GM18499 (cell line): ENCODE measurements at regions not wholly inside any gene's neighbourhood (a gene's known extent, or its start where the extent isn't known, plus 50 kb on each side); places are given as distances from the start of the nearest gene placed in this dataset.

Source experiments
- ATAC-seq: cut with Tn5 transposase; IDR thresholded peaks from one replicate; pipeline ENCODE4 v1.9.1; 2021; ENCODE audit warnings: moderate number of reproducible peaks; ENCODE audit not compliant: insufficient read depth, unreplicated experiment

DNA sequence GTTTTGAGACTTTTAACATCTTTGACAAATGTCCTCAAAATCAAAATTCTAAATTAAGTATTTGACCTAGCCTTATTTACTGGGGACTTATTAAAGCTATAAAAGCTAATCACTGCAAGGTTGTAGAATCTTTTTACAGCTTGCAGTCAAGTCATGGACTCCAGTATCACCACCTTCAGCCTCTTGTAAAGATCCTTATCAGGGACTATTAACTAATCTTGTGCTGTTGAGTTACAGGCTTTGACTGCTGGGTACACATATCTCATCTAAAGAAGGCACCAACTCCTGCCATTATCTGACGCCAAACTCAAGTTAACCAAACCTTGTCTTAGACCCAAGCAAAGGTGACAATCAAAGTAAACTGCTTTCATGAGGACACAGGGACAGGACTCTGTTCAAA lies 621.0 kb upstream of the IGFBP3 start:
- ATAC-seq = no peak

DNA sequence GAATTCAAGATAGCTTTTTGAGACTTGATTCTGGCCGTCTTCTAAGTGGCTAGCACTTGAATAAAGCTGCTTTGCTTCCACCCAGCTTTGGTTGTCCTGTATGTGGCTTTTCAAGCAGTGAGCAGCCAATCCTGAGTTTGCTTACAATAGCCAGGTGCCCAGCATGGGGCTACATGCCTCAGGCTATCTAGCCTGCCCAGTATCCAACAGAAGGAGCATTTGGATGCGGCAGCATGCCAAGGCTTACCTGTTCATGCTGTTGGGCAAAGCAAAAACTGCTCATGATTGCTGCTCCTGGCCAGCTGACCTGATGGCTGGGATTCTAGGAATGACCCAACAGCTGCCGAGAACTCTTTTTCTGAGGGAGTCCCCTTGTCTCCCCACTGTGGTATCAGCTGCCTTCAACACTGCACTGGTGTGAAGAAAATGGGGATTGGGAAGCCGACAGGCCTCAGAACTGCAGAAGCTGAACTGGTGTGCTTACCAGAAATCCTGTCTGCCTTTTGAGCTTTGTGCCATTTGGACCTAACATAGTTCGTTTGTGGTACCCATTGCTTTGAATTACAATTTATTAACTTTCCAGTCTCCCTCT lies 618.9 kb upstream of the IGFBP3 start:
- no peak for ATAC-seq

DNA sequence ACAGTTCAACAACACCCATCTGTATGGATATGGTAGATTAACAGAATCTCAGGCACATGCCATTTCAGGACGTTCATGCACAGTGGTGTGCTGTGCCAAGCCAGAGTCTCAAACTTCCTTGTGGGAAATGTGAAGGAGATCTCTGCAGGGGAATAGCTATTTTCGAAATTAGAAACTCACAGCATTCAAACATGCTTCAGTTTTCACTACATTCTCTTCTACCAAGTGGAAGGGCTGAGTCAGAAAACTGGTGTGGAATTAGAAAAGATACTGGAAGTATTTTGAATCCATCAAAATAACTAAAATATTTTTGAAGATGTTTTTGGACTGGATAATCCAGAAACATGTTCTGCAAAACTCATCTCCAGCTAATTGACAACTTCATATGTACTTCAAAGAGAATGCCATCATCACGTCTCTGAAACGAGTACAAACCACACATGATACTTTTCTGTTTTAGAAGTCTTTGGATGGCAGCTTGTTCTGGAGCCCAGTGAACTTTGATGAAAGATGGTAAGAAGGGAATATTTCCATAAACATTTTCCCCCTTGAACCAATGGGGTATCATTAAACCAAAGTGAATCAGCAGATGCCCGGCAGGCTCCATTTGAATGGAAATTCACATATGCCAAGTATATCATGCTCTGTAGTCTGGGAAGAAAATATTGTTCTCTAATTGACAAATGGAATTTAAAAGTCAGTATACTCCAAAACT lies 616.3 kb upstream of the IGFBP3 start:
- ATAC-seq = no peak

DNA sequence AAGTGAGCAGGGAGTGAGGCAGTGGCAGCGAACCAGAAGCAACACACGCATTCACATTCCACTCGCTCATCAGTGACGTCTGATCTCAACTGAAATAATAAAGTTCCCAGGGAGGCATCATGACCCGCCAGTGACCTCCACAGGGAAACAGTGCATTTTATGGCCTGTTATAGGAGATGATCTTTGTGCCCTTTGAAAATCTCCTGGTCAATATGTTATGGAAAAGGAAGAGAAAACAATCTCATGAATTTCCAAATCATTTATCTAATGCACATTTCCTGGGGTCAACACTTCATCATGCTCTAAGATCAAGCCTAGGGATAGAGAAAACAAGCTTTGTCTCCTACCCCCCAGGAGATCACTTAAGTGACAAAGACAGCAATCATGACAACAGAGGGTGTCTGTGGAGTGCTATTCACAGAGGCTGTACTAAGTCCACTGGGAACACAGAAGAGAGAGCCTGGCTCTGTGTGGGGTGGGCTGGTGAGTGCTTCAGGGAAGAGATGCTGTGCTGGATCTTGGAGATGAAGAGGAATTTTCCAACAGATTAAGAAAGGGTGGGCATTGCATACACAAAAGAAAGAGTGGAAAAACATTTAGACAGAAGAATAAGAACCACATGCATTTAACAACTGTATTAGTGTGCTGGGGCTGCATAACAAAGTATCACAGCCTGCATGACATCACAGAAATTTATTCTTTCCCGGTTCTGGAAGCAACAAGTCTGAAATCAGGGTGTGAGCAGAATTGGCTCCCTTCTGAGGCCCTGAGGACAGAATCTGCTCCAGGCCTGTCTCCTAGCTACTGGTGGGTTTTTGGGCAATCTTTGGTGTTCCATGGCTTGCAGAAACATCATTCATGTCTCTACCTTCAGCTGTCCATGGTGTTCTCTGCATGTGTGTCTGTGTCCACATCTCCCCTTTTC lies 613.9 kb upstream of the IGFBP3 start:
- no peak for ATAC-seq

DNA sequence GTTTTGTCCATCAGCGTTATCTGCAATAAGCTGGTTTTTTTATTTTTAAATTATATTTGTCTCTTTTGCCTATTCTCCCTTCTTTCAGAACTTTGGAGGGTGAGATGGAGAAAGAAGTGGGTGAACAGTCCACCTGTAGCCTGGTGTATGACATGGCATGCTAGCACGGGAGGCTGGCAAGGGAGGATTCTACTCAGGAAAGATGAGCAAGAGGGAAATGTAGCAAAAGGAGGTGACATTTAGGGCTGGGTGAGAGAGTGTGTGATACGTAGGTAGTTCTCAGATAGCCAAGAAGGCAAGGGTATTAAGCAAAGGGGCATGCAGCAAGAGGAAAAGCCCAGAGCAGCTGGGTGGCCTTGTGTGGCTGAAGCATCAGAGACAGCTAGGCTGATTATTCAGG lies 612.9 kb upstream of the IGFBP3 start:
- no peak for ATAC-seq

DNA sequence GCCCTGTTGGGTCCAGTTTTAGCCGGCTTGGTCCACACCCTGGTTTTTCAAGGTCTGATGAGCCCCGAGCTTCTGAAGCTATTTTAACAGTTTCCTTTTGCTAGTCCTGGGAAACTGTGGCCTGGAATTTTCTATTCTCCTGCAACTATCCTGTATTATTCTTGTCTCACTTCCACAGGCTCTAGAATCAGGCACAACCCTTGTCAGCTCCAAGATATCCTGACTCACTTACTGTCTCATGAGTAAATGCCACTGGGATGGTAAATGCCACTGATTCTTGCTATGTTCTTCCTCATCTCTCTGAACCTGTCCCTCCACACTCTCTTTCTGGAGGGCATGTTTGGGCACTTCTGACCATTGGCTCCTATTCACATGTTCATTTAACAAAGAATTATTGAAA lies 611.5 kb upstream of the IGFBP3 start:
- ATAC-seq = no peak

DNA sequence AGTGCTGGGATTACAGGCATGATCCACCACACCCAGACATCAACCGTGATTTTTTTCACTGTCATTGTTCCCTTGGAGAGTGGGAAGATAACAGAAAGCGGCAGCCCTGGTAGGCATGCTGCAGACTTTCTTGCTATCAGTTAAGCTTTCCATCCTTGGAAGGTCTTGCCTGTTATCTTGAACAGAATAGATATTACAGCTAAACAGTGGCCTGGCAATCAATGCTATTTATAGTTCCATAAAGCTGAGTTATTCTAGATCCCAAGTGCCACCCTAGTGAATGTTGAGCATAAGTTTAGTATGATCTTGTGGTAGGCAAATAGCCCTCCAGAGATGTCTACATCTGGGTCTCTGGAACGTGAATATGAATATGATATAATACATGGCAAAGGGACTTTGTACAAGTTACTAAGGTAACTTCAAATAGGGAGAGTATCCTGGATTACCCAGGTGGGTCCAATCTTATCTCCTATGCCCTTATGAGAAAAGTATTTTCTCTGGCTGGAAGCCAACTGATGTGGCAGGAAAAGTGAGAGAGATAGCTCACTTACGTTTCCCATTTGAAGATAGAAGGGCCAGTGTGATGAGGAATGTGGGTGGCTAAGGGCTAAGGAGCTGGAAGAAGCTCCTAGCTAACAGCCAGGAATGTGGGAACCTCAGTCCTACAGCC lies 609.1 kb upstream of the IGFBP3 start:
- no peak for ATAC-seq

DNA sequence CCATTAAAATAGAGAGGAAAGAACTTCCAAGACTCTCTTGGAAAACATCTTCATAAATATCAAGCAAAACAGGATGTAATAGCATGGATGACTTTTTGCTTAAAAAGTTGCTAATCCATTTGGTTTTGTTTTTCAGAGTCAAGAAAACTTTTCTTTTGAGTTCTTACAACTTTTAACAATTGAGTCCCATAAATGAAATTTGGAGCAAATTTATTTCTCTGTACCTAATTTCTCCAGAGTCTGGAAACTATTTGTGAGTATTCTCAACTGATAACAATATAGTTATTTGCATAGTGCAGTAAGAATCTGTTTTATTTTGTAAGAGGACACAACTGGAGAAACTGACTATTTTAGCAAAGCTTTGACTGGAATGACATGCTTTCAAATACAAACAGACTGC lies 606.3 kb upstream of the IGFBP3 start:
- ATAC-seq = no peak

DNA sequence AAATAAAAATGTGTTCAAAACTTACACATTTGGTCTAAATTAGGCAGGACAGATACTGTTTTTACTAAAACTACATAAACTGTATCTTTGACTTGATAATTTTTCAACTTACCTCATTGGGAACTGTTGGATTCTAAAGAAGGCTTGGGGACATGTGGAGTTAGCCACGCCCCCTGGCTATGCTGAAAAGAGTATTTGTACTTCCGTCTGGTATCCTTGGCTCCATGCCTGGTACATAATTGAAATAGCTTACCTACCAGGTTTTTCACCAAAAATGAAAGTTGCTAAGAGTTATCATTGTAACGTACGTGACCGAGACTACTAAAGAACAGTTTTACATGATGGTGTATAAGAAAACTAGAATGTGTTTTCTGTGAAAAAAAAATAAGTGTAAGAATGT lies 604.8 kb upstream of the IGFBP3 start:
- ATAC-seq = no peak

DNA sequence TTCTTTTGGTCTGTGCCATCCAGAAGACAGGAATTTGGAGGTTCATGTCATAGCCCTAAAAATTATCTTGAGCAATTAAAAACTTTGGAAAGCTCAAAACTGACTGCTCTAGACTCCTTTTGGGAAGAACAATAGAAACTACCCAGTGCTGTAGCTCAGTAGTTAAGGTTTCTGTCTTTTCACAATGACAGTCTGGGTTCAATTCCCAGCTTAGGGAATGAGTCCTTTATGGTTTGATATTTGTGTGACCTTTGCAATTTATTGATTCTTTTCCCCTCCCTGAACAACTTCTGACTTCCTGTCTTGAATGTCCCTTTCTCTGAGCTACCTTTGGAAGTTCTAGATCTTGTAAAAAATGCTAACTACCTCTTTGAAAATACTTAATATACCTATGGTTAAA lies 603.3 kb upstream of the IGFBP3 start:
- no peak for ATAC-seq

DNA sequence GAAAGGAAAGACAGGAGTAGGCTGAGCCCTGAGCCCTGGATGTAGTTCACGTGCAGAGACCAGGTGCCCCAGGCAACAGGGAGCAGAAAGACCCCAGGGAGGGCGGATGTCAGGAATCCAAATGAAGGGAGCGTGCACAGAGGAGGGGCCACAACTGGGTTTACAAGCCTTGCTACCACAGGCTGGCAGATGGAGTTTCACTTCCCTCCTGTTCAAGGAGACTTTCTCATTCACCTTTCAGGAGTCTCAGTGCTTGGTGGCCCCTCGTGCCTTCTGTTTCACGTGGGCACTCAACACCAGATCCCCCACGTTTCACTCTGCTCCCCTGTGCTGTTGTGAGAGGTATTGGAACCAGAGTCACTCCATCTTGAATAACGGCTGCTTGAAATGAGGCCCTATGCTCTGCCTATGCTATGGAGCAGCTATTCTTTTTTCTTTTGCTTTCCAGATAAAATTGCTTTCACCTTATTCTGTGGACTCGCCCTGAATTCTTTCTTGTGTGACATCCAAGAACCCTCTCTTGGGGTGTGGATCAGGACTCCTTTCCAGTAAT lies 601.4 kb upstream of the IGFBP3 start:
- ATAC-seq = no peak

DNA sequence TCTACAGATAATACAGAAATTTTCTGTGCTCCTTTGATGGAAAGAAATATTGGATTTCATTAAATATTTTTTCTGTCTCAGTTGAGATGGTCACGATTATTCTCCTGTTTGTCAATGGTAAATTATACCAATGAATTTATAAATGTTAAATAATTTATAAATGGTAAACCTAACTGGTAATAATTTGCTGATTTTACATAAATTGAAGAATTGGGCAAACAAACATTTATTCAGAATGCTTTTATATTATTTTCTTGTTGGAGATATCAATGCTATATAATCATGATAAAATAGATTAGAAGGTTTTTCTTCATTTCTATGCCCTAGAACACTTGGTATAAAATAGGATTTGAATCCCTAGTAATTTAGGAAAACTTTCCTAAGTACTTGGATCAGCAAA lies 597.6 kb upstream of the IGFBP3 start:
- no peak for ATAC-seq

DNA sequence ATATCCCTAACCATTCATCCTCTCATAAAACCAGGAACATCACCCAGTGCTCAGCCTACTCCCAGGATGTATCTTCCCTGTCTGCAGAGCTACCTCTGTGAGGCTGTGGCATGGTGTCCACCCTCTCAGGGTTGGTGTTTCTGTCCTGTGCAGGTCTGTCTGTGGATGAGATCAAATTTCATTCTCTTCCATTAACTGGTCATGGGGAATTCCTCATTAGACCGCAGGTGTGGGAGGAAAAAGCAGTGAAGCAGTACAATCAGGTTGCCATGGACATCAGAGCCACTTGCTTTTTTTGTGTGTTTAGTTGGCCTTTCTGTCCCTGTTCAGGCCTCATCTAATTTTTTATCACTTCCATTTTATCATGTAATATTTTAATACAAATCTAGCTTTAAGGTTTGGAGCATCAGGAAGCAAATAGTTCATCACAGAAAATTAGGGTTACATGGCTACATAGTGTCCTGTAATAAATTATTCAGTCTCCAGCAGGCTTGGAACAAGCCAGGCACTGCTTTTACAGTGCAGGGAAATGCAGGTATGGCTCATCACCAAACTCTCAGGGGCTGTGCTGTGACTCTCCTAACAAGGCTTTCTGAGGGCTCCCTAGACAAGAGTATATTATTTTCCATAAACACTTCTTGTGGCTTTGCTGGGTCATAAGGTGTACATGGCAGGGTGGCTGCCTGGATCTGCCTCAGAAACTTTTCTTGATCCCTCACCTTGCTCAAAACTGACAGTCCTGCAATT lies 594.9 kb upstream of the IGFBP3 start:
- ATAC-seq = no peak

DNA sequence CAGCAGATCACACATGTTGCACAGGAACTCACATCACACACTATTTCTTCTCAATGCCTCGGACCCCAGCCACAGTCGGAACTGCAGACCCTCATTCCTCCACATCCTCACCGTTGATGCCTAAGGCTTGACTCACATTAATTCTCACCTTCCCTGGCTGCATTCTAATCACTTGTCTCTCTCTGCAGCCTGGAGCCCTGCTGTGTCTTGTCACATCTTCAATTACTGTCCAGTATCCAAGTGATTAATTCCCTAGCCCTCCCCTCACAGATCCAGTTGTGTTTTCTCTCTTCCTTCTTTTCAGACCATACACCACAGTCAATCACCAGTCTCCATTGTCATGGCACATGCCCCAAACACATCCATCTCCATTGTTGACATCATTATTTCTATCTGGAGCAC lies 592.4 kb upstream of the IGFBP3 start:
- ATAC-seq = no peak

DNA sequence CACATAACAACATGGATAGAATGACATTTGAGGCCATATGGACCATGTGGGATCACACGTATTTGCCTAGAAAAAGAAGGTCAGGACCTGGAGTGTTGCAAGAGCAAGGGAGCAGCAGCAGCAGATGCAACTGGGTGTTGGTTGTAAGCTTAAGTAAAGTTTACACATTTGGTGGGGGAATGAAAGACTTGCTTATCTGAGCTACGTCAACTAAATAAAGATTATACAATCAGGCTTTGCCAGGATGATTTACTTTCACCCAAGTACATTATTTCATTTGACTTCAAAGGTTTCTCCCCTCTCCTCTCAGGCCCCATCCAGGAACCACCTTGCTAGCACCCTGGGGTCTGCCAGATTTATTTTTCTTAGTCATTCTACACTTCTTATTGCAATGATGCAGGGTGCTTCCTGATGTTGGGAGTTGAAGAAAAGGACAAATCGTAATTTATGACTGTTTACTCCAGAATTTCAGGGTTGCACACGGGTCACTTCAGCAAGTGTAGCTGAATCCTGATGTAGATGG lies 591.9 kb upstream of the IGFBP3 start:
- ATAC-seq = no peak

DNA sequence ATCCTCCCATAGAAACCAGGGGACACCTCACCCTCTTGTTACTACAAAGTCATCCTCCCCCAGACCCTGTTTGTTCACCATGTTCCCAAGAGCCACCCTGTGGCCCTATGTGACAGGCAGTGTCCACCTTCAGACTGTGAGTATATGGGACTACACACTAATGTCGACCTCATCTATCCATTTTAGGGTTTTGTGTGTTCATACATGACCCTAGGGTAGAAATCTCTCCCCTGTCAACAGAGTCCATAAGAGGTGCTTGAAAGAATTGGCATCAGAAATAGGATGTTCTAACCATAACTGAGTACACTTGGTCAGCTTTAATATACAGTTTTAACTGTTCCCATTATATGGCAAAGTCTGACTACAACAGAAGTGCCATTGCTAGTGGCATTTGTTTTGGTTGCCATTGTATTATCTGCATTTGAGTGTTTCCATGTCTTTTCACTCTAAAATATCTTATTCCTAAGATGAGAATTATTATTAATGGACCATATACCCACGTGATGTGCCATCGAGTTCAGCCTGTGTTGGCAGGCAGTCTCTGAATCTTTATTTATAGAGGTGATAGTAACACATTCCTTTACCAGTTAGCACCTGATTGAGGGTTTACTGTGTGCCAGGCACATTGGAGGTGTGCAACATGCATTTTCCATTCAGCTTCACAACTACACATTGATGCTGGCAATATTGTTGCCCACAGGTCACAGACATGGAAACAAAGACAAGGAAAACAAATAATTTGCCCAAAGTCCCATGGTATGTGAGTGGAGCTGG lies 590.6 kb upstream of the IGFBP3 start:
- no peak for ATAC-seq

DNA sequence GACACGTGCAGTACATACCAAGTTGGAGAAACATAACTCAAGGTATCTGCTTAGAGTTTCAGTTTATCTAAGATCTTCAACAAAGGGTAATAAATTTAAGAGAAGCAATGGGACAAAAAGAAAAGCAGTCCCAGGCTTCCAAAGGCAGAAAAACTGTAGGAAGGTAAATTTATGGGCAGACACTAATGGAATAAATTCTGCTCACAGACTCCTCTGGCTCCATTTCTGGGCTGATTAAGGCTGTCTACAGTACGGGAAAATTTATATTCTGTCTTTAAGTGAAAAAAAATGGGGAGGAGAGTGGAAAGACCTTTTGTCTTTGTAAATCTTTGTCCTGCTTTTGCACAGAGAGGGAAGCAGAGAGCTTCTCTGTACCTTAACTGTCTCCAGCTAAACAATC lies 587.5 kb upstream of the IGFBP3 start:
- ATAC-seq = no peak

DNA sequence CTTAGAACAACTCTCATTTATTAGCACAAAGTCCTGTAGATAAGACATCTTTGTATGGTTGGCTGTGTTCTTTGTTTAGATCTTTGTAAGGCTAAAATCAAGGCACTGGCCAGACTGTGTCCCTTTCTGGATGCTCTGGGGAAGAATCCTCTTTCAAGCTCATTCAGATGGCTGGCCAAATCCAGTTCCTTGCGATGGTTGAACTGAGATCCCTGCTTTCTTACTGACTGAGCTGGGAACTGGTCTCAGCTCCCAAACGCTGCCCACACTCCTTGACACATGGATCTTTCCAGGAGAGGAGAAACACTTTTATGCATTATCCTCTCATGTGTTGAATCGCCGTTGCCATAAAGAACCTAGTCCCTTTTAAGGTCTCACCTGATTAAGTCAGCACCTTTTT lies 586.5 kb upstream of the IGFBP3 start:
- no peak for ATAC-seq

DNA sequence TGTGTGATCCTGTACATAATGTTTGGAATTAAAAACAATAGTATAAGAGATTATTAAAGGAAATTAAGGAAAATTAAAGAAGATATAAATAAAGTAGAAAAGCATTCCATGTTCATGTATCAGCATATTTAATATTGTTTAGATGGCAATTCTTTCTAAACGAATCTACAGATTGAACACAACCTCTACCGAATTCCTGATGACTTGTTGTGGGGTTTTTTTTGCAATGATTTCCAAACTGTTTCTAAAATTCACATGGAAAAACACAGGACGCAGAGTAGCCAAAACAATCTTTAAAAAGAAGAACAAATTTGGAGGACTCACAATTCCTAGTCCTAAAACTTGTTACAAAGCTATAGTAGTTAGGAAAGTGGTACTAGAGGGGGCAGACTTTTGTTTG lies 573.4 kb upstream of the IGFBP3 start:
- ATAC-seq = no peak
